ENCODE measurements at regions not wholly inside any gene's neighbourhood (a gene's known extent, or its start where the extent isn't known, plus 50 kb on each side); places are given as distances from the start of the nearest gene placed in this dataset.

DNA sequence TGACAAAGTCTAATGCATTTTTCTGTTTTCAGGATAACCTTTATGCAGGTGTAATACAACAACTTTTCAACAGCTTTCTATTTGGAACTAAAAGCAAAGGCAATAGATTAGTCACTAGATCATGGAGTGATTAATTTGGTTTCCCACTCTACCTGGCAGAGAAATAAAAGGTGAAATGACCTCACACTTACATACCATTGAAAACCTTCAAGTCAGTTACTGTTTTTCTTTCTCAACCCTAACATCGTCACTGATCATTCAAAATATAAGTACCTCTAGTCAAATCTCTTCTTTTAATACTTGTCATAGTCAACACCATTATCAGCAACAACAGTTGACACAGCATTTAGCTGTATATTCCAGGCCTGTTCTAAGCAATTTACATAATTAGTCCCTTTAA, 85.1 kb upstream of the ZCCHC13 start:
- Histone ChIP-seq H3K4me1 (ENCODE audit: control insufficient read depth in 1 of 2, insufficient read depth in 2 of 2, low read depth in 1 of 2, low read length in 1 of 2) (no peaks in the 10 kb centered on the region), H3K9me2 (no peaks in the 10 kb centered on the region), H3K4me2 (no peak overlapping the region), H3K27ac (ENCODE audit: low read depth in 2 of 2, low read length in 1 of 2) (no peak overlapping the region), H3K9me3 (no peaks in the 10 kb centered on the region), H2AFZ (ENCODE audit: low read depth) (no peak overlapping the region), H3K36me3 (replicated peaks in 1 of 2; ENCODE audit: control insufficient read depth in 1 of 2, insufficient read depth in 2 of 2, low read length in 1 of 2) (peaks cover 52 to 71% of the 10 kb centered on the region in 2 experiments), H3K4me3 (ENCODE audit: low read depth in 2 of 2, low read length in 1 of 2) (no peak overlapping the region), H3K79me2 (ENCODE audit: insufficient read depth) (peaks cover 4% of the 10 kb centered on the region; the same call in 1 of the 2 replicates), H3K27me3 (ENCODE audit: insufficient read depth) (no peaks in the 10 kb centered on the region), H3F3A (replicated peaks; ENCODE audit: insufficient read depth) (no peaks in the 10 kb centered on the region), H4K20me1 (ENCODE audit: insufficient read depth) (peaks cover 8% of the 10 kb centered on the region; the same call in 1 of the 2 replicates), H3K9ac (no peak overlapping the region)
- WGBS (ENCODE audit: low lambda C conversion rate): 96% methylated on average over 1 of the region's 1 CpG
- TF ChIP-seq YY1 (IDR thresholded peaks at IDR 0.05; ENCODE audit: low read depth) (no peak), NFIC (IDR thresholded peaks at IDR 0.05; ENCODE audit: borderline replicate concordance) (no peak), RAD21 (IDR thresholded peaks at IDR 0.05; ENCODE audit: low read length) (no peak), EP300 (IDR thresholded peaks at IDR 0.05; ENCODE audit: borderline replicate concordance in 1 of 2, low read depth in 1 of 2, low read length in 1 of 2) (no peak)
- TF ChIP-seq, protein P1, sequence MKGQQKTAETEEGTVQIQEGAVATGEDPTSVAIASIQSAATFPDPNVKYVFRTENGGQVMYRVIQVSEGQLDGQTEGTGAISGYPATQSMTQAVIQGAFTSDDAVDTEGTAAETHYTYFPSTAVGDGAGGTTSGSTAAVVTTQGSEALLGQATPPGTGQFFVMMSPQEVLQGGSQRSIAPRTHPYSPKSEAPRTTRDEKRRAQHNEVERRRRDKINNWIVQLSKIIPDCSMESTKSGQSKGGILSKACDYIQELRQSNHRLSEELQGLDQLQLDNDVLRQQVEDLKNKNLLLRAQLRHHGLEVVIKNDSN (IDR thresholded peaks at IDR 0.05; ENCODE audit: borderline replicate concordance, low read depth): no peak
- ChIA-PET POLR2A (no interaction called here), CTCF (no interaction called here)
- no peak for DNase-seq

DNA sequence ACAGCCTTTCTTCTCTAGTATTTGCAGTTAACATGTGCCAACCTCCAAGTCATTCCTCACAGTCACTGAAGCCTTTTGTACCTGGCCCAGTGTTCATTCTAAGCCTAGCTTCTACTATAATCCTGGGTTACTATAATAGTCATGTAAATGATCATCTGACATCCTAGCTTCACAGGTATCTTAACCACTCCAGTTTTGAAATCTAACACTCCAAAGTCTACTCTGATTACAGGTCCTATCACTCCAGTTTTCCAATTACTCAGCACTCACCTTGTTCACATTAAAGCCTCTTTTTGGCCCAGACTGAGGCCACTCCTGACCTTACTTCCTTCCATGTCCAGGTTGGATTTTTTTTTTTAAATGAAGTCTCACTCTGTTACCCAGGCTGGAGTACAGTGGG, 87.6 kb upstream of the ZCCHC13 start:
- no peak for DNase-seq
- CTCF ChIA-PET: interaction anchor here (1.3 to 1.8 kb wide), 2 partner anchors 11 to 13 kb away, joined by 4 to 6 read pairs; no protein-coding TSS in a partner anchor
- H3K9me2 ChIP-seq: no peaks in the 10 kb centered on the region

More for the DNA sequence above, 87.6 kb upstream of the ZCCHC13 start:
- Histone ChIP-seq H3K27me3 (ENCODE audit: insufficient read depth) (no peaks in the 10 kb centered on the region), H3K79me2 (ENCODE audit: insufficient read depth) (peaks cover 9% of the 10 kb centered on the region; the same call in 1 of the 2 replicates), H3K27ac (ENCODE audit: low read depth in 2 of 2, low read length in 1 of 2) (no peak overlapping the region), H3K9me3 (no peaks in the 10 kb centered on the region), H3K9ac (no peak overlapping the region), H2AFZ (ENCODE audit: low read depth) (no peak overlapping the region), H3K4me2 (no peak overlapping the region), H3K4me1 (ENCODE audit: control insufficient read depth in 1 of 2, insufficient read depth in 2 of 2, low read depth in 1 of 2, low read length in 1 of 2) (no peaks in the 10 kb centered on the region), H3K36me3 (replicated peaks in 1 of 2; ENCODE audit: control insufficient read depth in 1 of 2, insufficient read depth in 2 of 2, low read length in 1 of 2) (peaks cover 61 to 73% of the 10 kb centered on the region in 2 experiments), H4K20me1 (ENCODE audit: insufficient read depth) (peaks cover 13% of the 10 kb centered on the region; the same call in 1 of the 2 replicates), H3F3A (replicated peaks; ENCODE audit: insufficient read depth) (no peaks in the 10 kb centered on the region), H3K4me3 (ENCODE audit: low read depth in 2 of 2, low read length in 1 of 2) (no peak overlapping the region)
- POLR2A ChIA-PET: no interaction called here
- no peak for TF ChIP-seq POLR2AphosphoS5 (IDR thresholded peaks at IDR 0.05; ENCODE audit: low read depth, low read length)
- TF ChIP-seq RCOR1 (IDR thresholded peaks at IDR 0.05; ENCODE audit: low read length): no peak
- TF ChIP-seq GATA2 (CRISPR knock-in tag; IDR thresholded peaks at IDR 0.05): no peak
- TF ChIP-seq TAF1 (IDR thresholded peaks at IDR 0.05; ENCODE audit: borderline replicate concordance, low read depth, low read length): no peak
- TF ChIP-seq, protein P2, sequence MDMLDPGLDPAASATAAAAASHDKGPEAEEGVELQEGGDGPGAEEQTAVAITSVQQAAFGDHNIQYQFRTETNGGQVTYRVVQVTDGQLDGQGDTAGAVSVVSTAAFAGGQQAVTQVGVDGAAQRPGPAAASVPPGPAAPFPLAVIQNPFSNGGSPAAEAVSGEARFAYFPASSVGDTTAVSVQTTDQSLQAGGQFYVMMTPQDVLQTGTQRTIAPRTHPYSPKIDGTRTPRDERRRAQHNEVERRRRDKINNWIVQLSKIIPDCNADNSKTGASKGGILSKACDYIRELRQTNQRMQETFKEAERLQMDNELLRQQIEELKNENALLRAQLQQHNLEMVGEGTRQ (IDR thresholded peaks at IDR 0.05; ENCODE audit: borderline replicate concordance, low read depth, low read length): no peak
- TF ChIP-seq, protein P3, sequence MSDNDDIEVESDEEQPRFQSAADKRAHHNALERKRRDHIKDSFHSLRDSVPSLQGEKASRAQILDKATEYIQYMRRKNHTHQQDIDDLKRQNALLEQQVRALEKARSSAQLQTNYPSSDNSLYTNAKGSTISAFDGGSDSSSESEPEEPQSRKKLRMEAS (IDR thresholded peaks at IDR 0.05; ENCODE audit: low read depth): no peak
- TF ChIP-seq SMC3 (IDR thresholded peaks at IDR 0.05; ENCODE audit: low read depth, low read length): no peak
- TF ChIP-seq EZH2phosphoT487 (IDR thresholded peaks at IDR 0.05; ENCODE audit: borderline replicate concordance, low read depth): no peak
- TF ChIP-seq, protein P1 (IDR thresholded peaks at IDR 0.05; ENCODE audit: borderline replicate concordance, low read depth): no peak

All from SK-N-SH (cell line).